ENCODE measurements at regions not wholly inside any gene's neighbourhood (a gene's known extent, or its start where the extent isn't known, plus 50 kb on each side); places are given as distances from the start of the nearest gene placed in this dataset.

DNA sequence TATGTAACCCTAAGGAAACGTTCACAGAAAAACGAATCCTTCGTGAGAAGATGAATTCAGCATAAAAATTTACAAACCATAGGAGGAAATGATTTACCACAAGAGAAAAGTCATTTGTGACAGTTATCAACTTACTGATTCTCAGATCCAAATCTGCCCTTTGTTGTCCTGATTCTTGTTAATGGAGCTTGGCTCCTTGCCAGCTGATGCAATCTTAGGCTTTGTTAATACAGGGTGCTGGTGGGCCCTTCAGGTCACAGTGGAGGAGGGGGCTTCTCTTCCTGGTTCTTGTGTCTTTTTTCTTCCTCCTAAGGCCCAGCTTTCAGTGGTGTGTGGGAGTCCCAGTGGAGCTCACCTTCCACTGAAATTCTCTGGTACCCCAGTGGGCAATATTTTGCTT, 108.4 kb upstream of the MAP3K7 start:
- TF ChIP-seq CTCF (IDR thresholded peaks at IDR 0.05) (no peak), POLR2A (IDR thresholded peaks at IDR 0.05) (no peak)

All from thyroid gland (tissue), 4 donors.